Calu3 (cell line): ENCODE measurements at regions not wholly inside any gene's neighbourhood (a gene's known extent, or its start where the extent isn't known, plus 50 kb on each side); places are given as distances from the start of the nearest gene placed in this dataset.

Experiments used
- BruUV-seq: library from RNA; stranded (reverse); fragments of 400-500 nt; replicated peaks from 2 replicates; lab custom pipeline; 2021; lab: Mats Ljungman, UMichigan
- CTCF ChIA-PET: fragments of 300-600 bp; sonication (Branson Sonifier 250); formaldehyde crosslinking; loops from one replicate; lab custom pipeline; 2022; ENCODE audit warnings: antibody characterized with exemption; lab: Charles Lee
- DNase-seq: peaks from one replicate; pipeline ENCODE4 v3.0.0; 2022
- H3K27ac Mint-ChIP-seq: one replicate; pipeline ENCODE4 v1.8.0; 2022; ENCODE audit warnings: mixed read lengths; ENCODE audit not compliant: unreplicated experiment
- H3K27me3 Mint-ChIP-seq: one replicate; pipeline ENCODE4 v1.8.0; 2022; ENCODE audit warnings: mixed read lengths; ENCODE audit not compliant: unreplicated experiment
- H3K36me3 Mint-ChIP-seq: one replicate; pipeline ENCODE4 v1.8.0; 2022; ENCODE audit warnings: mild to moderate bottlenecking, moderate library complexity, mixed read lengths; ENCODE audit not compliant: insufficient read depth, unreplicated experiment
- H3K4me1 Mint-ChIP-seq: one replicate; pipeline ENCODE4 v1.8.0; 2022; ENCODE audit warnings: mild to moderate bottlenecking, low read depth, mixed read lengths; ENCODE audit not compliant: unreplicated experiment
- H3K4me3 Mint-ChIP-seq: one replicate; pipeline ENCODE4 v1.8.0; 2022; ENCODE audit warnings: mild to moderate bottlenecking, low read depth, moderate library complexity, mixed read lengths; ENCODE audit not compliant: unreplicated experiment
- H3K9me3 Mint-ChIP-seq: one replicate; pipeline ENCODE4 v1.8.0; 2022; ENCODE audit warnings: low read depth, mixed read lengths; ENCODE audit not compliant: unreplicated experiment
- CTCF ChIP-seq: fragments of 200-600 bp; IDR thresholded peaks from one replicate; pipeline ENCODE4 v1.8.0; 2022; ENCODE audit warnings: antibody characterized with exemption; ENCODE audit not compliant: unreplicated experiment
- intact Hi-C: fragments of 100-400 bp; cut with micrococcal nuclease; formaldehyde crosslinking; loops from one replicate; pipeline ENCODE4 v1.10.0; 2022; ENCODE audit not compliant: unreplicated experiment

GRCh38 chr14:83331513-83331912 is 1797.9 kb upstream of the SEL1L start:
- H3K4me3 Mint-ChIP-seq: no peak overlapping the region
- no peaks in the 10 kb centered on the region for H3K4me1 Mint-ChIP-seq
- no peaks in the 10 kb centered on the region for H3K36me3 Mint-ChIP-seq
- BruUV-seq: no TSS peak
- H3K27me3 Mint-ChIP-seq: no peaks in the 10 kb centered on the region
- H3K27ac Mint-ChIP-seq: no peak overlapping the region
- DNase-seq: no peak
- CTCF ChIA-PET: no interaction called here
- H3K9me3 Mint-ChIP-seq: peaks cover 7% of the 10 kb centered on the region
- intact Hi-C loops: no loop called here
- TF ChIP-seq CTCF: no peak

- Mint-ChIP-seq H3K4me1 (no peaks in the 10 kb centered on the region), H3K27me3 (no peaks in the 10 kb centered on the region), H3K27ac (no peak overlapping the region), H3K4me3 (no peak overlapping the region), H3K9me3 (peaks cover 3% of the 10 kb centered on the region), H3K36me3 (no peaks in the 10 kb centered on the region)
- intact Hi-C loops: no loop called here
- BruUV-seq: no TSS peak
- TF ChIP-seq CTCF: no peak
- CTCF ChIA-PET: interaction anchor here (0.6 kb wide), 2 partner anchors 470 to 1610 kb away, joined by 3 to 4 read pairs; no protein-coding TSS in a partner anchor
- DNase-seq: no peak
These were observed 1808.9 kb upstream of the SEL1L start for GRCh38 chr14:83342590-83342989.

- no peaks in the 10 kb centered on the region for H3K4me1 Mint-ChIP-seq
- no peak overlapping the region for H3K4me3 Mint-ChIP-seq
- no peak for DNase-seq
- CTCF ChIA-PET: no interaction called here
- H3K36me3 Mint-ChIP-seq: no peaks in the 10 kb centered on the region
- TF ChIP-seq CTCF: no peak
- H3K27me3 Mint-ChIP-seq: no peaks in the 10 kb centered on the region
- H3K27ac Mint-ChIP-seq: no peak overlapping the region
- BruUV-seq: no TSS peak
- peaks cover 10% of the 10 kb centered on the region for H3K9me3 Mint-ChIP-seq
- intact Hi-C loops: no loop called here
These were observed 1814.2 kb upstream of the SEL1L start for GRCh38 chr14:83347874-83348273.

- no peak for TF ChIP-seq CTCF
- Mint-ChIP-seq H3K4me3 (no peak overlapping the region), H3K27me3 (no peaks in the 10 kb centered on the region), H3K4me1 (no peaks in the 10 kb centered on the region), H3K27ac (no peak overlapping the region), H3K9me3 (peaks cover 12% of the 10 kb centered on the region), H3K36me3 (no peaks in the 10 kb centered on the region)
- DNase-seq: no peak
- no TSS peak for BruUV-seq
- intact Hi-C loops: no loop called here
- CTCF ChIA-PET: no interaction called here
These were observed 1822.0 kb upstream of the SEL1L start for GRCh38 chr14:83355609-83356008.
